Neural progenitor cell (in vitro differentiated cells): ENCODE measurements at regions not wholly inside any gene's neighbourhood (a gene's known extent, or its start where the extent isn't known, plus 50 kb on each side); places are given as distances from the start of the nearest gene placed in this dataset.

Source experiments
- DNase-seq: peaks from one replicate; pipeline ENCODE4 v3.0.0-alpha.2; 2016; ENCODE audit warnings: low spot score
- H2AFZ ChIP-seq: fragments of 200-600 bp; sonication (generic); replicated peaks from 2 replicates; pipeline ENCODE4 v1.6.1; 2016; ENCODE audit warnings: antibody characterized with exemption
- H3F3A ChIP-seq: fragments of 200-600 bp; sonication (generic); 2 replicates; pipeline ENCODE4 v1.6.1; 2016; ENCODE audit warnings: antibody characterized with exemption, low read depth
- H3K27ac ChIP-seq: fragments of 200-600 bp; sonication (generic); 2 replicates; pipeline ENCODE4 v1.5.1; 2016; ENCODE audit warnings: mild to moderate bottlenecking
- H3K27me3 ChIP-seq: fragments of 200-600 bp; sonication (generic); 2 replicates; pipeline ENCODE4 v1.6.1; 2016; ENCODE audit warnings: mild to moderate bottlenecking, moderate library complexity
- H3K36me3 ChIP-seq: fragments of 200-600 bp; sonication (generic); 2 replicates; pipeline ENCODE4 v1.5.1; 2016
- H3K4me1 ChIP-seq: fragments of 200-600 bp; sonication (generic); 2 replicates; pipeline ENCODE4 v1.6.1; 2016; ENCODE audit warnings: mixed run types
- H3K4me2 ChIP-seq: fragments of 200-600 bp; sonication (generic); 2 replicates; pipeline ENCODE4 v1.6.1; 2016
- H3K4me3 ChIP-seq: fragments of 200-600 bp; sonication (generic); 2 replicates; pipeline ENCODE4 v1.5.1; 2016
- H3K79me2 ChIP-seq: fragments of 200-600 bp; sonication (generic); 2 replicates; pipeline ENCODE4 v1.6.1; 2016; ENCODE audit warnings: low read depth
- H3K9ac ChIP-seq: fragments of 200-600 bp; sonication (generic); 2 replicates; pipeline ENCODE4 v1.6.1; 2016
- H3K9me3 ChIP-seq: fragments of 200-600 bp; sonication (generic); 2 replicates; pipeline ENCODE4 v1.5.1; 2016; ENCODE audit warnings: low read depth
- H4K20me1 ChIP-seq: fragments of 200-600 bp; sonication (generic); 2 replicates; pipeline ENCODE4 v1.6.1; 2016; ENCODE audit warnings: low read depth
- H3K27ac Mint-ChIP-seq: 3 replicates; pipeline ENCODE4 v1.8.0; 2021; ENCODE audit warnings: mixed read lengths
- H3K27me3 Mint-ChIP-seq: 2 replicates; pipeline ENCODE4 v1.8.0; 2022; ENCODE audit warnings: low read depth, mild to moderate bottlenecking, inconsistent platforms, moderate library complexity, mixed read lengths; ENCODE audit not compliant: insufficient read depth
- H3K36me3 Mint-ChIP-seq: 3 replicates; pipeline ENCODE4 v1.8.0; 2021; ENCODE audit warnings: mixed read lengths
- H3K4me1 Mint-ChIP-seq: 3 replicates; pipeline ENCODE4 v1.8.0; 2021; ENCODE audit warnings: mixed read lengths
- H3K4me3 Mint-ChIP-seq: 3 replicates; pipeline ENCODE4 v1.8.0; 2021; ENCODE audit warnings: mild to moderate bottlenecking, moderate library complexity, mixed read lengths
- H3K9me3 Mint-ChIP-seq: 3 replicates; pipeline ENCODE4 v1.8.0; 2020; ENCODE audit warnings: mixed read lengths
- CTCF ChIP-seq: fragments of 200-600 bp; sonication (generic); IDR thresholded peaks from 2 replicates; pipeline ENCODE4 v1.5.1; 2017; ENCODE audit warnings: antibody characterized with exemption, mild to moderate bottlenecking
- EZH2 ChIP-seq: fragments of 200-600 bp; sonication (generic); IDR thresholded peaks from 2 replicates; pipeline ENCODE4 v1.6.1; 2017; ENCODE audit warnings: antibody characterized with exemption, mild to moderate bottlenecking, moderate library complexity
- EZH2phosphoT487 ChIP-seq: fragments of 200-600 bp; sonication (generic); IDR thresholded peaks from 2 replicates; pipeline ENCODE4 v1.6.1; 2017; ENCODE audit warnings: antibody characterized with exemption

DNA sequence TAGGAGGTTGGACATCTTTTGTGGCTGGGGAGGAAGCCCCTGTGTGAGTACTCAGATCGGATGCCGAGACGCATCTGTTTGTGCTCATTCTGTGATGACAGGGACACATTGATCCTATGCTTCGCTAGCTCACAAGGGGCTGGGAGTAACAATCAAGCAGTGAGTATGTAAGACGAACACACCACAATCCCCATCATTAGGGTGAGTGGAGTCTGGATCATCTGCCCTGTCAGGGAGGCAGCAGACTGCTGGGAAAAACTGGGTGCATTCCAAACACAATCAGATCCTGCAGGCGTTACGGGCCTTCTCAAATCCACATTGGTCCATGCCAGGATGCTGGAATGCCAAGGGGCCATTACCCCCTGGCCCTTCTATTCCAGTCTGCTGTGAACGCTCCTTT is 64.1 kb upstream of the TSHZ3 start:
- Mint-ChIP-seq H3K36me3 (no peaks in the 10 kb centered on the region), H3K27me3 (peaks cover 8% of the 10 kb centered on the region), H3K4me1 (peaks cover 8% of the 10 kb centered on the region), H3K4me3 (no peak overlapping the region), H3K9me3 (no peaks in the 10 kb centered on the region), H3K27ac (no peak overlapping the region)
- peaks cover 13% of the 10 kb centered on the region for H3K27me3 ChIP-seq
- H3K9me3 ChIP-seq = no peaks in the 10 kb centered on the region
- H4K20me1 ChIP-seq = no peaks in the 10 kb centered on the region
- H3F3A ChIP-seq = no peaks in the 10 kb centered on the region
- H3K36me3 ChIP-seq = no peaks in the 10 kb centered on the region
- H3K4me3 ChIP-seq = no peak overlapping the region
- H3K79me2 ChIP-seq = no peaks in the 10 kb centered on the region
- no peak overlapping the region for H3K4me2 ChIP-seq
- no peak overlapping the region for H3K27ac ChIP-seq
- no peak for DNase-seq
- H3K4me1 ChIP-seq = no peaks in the 10 kb centered on the region
- TF ChIP-seq EZH2phosphoT487 (no peak), CTCF (no peak), EZH2 (no peak)
- H2AFZ ChIP-seq = no peak overlapping the region
- no peak overlapping the region for H3K9ac ChIP-seq

- no peak overlapping the region for H3K27ac Mint-ChIP-seq
- H2AFZ ChIP-seq = no peak overlapping the region
Observed at GRCh38 chr19:31415322-31415721, 66.1 kb upstream of the TSHZ3 start.

GRCh38 chr19:31416548-31416947 is 67.3 kb upstream of the TSHZ3 start:
- H3K27me3 ChIP-seq = peaks cover 26% of the 10 kb centered on the region
- no peak overlapping the region for H3K27ac ChIP-seq
- H3K79me2 ChIP-seq = no peaks in the 10 kb centered on the region
- Mint-ChIP-seq H3K36me3 (no peaks in the 10 kb centered on the region), H3K27ac (no peak overlapping the region), H3K4me3 (no peak overlapping the region), H3K4me1 (peaks cover 14% of the 10 kb centered on the region), H3K9me3 (no peaks in the 10 kb centered on the region), H3K27me3 (peaks cover 8% of the 10 kb centered on the region)
- H3K4me1 ChIP-seq = peaks cover 18% of the 10 kb centered on the region
- no peaks in the 10 kb centered on the region for H4K20me1 ChIP-seq
- no peak overlapping the region for H2AFZ ChIP-seq
- H3K4me2 ChIP-seq = no peak overlapping the region
- no peak overlapping the region for H3K9ac ChIP-seq
- H3F3A ChIP-seq = peaks cover 12% of the 10 kb centered on the region
- H3K4me3 ChIP-seq = no peak overlapping the region
- no peak for TF ChIP-seq EZH2phosphoT487
- H3K36me3 ChIP-seq = no peaks in the 10 kb centered on the region
- no peaks in the 10 kb centered on the region for H3K9me3 ChIP-seq
- no peak for DNase-seq

More at GRCh38 chr19:31415322-31415721, 66.1 kb upstream of the TSHZ3 start:
- H3K79me2 ChIP-seq = no peaks in the 10 kb centered on the region
- no peak overlapping the region for H3K4me3 ChIP-seq
- no peak overlapping the region for H3K27ac ChIP-seq
- no peaks in the 10 kb centered on the region for H4K20me1 ChIP-seq
- DNase-seq = no peak
- peaks cover 8% of the 10 kb centered on the region for H3F3A ChIP-seq
- Mint-ChIP-seq H3K4me3 (no peak overlapping the region), H3K27me3 (peaks cover 11% of the 10 kb centered on the region), H3K9me3 (no peaks in the 10 kb centered on the region), H3K4me1 (peaks cover 7% of the 10 kb centered on the region), H3K36me3 (no peaks in the 10 kb centered on the region)
- no peaks in the 10 kb centered on the region for H3K36me3 ChIP-seq
- H3K4me1 ChIP-seq = peaks cover 10% of the 10 kb centered on the region
- H3K4me2 ChIP-seq = no peak overlapping the region
- no peaks in the 10 kb centered on the region for H3K9me3 ChIP-seq
- H3K27me3 ChIP-seq = peaks cover 22% of the 10 kb centered on the region
- TF ChIP-seq CTCF (no peak), EZH2phosphoT487 (no peak), EZH2 (no peak)
- H3K9ac ChIP-seq = no peak overlapping the region

GRCh38 chr19:31418055-31418454 is 68.8 kb upstream of the TSHZ3 start:
- no peak overlapping the region for H2AFZ ChIP-seq
- no peaks in the 10 kb centered on the region for H3K79me2 ChIP-seq
- Mint-ChIP-seq H3K27me3 (peaks cover 10% of the 10 kb centered on the region), H3K4me3 (no peak overlapping the region), H3K27ac (no peak overlapping the region), H3K36me3 (no peaks in the 10 kb centered on the region), H3K4me1 (peaks cover 20% of the 10 kb centered on the region), H3K9me3 (no peaks in the 10 kb centered on the region)
- no peak overlapping the region for H3K4me2 ChIP-seq
- no peak overlapping the region for H3K9ac ChIP-seq
- H3K27me3 ChIP-seq = peaks cover 26% of the 10 kb centered on the region
- H4K20me1 ChIP-seq = no peaks in the 10 kb centered on the region
- no peaks in the 10 kb centered on the region for H3K36me3 ChIP-seq
- no peak for TF ChIP-seq EZH2phosphoT487
- no peak for TF ChIP-seq EZH2
- TF ChIP-seq CTCF = no peak
- H3K9me3 ChIP-seq = no peaks in the 10 kb centered on the region
- peaks cover 28% of the 10 kb centered on the region for H3K4me1 ChIP-seq
- no peak overlapping the region for H3K4me3 ChIP-seq
- no peak overlapping the region for H3K27ac ChIP-seq
- no peak for DNase-seq
- H3F3A ChIP-seq = peaks cover 12% of the 10 kb centered on the region
